PFSK-1 (cell line): ENCODE measurements at regions not wholly inside any gene's neighbourhood (a gene's known extent, or its start where the extent isn't known, plus 50 kb on each side); places are given as distances from the start of the nearest gene placed in this dataset.

ENCODE experiments used
- FOXP2 ChIP-seq: optimal IDR thresholded peaks from 2 replicates; pipeline ENCODE3; 2011; ENCODE audit warnings: borderline replicate concordance, control low read depth, inconsistent platforms; ENCODE audit not compliant: insufficient read depth; ENCODE audit errors: extremely low read length, extremely low read depth
- POLR2AphosphoS5 ChIP-seq: IDR thresholded peaks from 2 replicates; pipeline ENCODE4 v1.6.1; 2012; ENCODE audit warnings: low read depth, mild to moderate bottlenecking, control low read depth, low read length, moderate library complexity
- SIN3A ChIP-seq: IDR thresholded peaks from 2 replicates; pipeline ENCODE4 v1.6.1; 2012; ENCODE audit warnings: mild to moderate bottlenecking, low read length, moderate library complexity, borderline replicate concordance; ENCODE audit not compliant: insufficient read depth
- TAF1 ChIP-seq: IDR thresholded peaks from 2 replicates; pipeline ENCODE4 v1.6.1; 2012; ENCODE audit warnings: low read length, control low read depth, borderline replicate concordance; ENCODE audit not compliant: insufficient read depth
- TF ChIP-seq, protein P1 (sequence below), 2 experiments: IDR thresholded peaks; 2 replicates each; pipeline versions ENCODE4 v1.6.1 to v1.8.0; 2011 to 2012; ENCODE audit warnings: low read depth in 2 of 2, low read length in 2 of 2, control low read depth in 1 of 2, inconsistent platforms in 1 of 2, mild to moderate bottlenecking in 1 of 2, moderate library complexity in 1 of 2; ENCODE audit not compliant: insufficient read depth in 1 of 2

DNA sequence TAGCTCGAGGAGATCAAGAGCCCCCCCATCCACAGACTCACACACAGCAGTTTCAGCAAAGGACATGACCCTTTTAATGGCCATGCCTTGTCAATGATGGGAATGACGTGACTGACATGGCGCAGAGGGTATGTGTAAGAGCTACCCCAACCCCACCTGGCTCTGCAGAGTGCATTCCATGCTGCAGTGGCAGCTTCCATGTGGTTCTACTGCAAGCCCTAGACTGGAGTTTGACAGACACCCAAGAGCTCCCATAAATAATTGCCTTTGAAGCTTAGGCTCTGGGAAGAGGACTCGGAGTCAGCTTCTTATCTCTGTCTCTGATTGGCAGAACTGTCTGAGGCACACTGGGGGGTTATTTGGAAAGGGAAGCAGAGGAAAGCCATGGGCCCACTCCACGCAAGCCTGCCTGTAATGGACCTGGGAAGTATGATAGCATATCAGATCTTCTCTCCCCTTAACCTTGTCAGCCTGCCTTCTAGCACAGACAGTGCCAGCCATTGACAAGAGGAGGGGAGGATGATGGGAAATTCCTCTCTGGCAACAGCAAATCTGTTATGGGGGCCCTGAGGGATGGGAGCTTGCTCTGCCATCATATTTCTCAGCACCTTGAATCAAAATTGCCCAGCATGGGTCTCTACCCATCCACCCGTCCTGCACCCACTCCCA, 478.5 kb upstream of the PODXL start:
- no peak for TF ChIP-seq TAF1
- no peak for TF ChIP-seq SIN3A
- TF ChIP-seq POLR2AphosphoS5 = no peak
- TF ChIP-seq, protein P1, sequence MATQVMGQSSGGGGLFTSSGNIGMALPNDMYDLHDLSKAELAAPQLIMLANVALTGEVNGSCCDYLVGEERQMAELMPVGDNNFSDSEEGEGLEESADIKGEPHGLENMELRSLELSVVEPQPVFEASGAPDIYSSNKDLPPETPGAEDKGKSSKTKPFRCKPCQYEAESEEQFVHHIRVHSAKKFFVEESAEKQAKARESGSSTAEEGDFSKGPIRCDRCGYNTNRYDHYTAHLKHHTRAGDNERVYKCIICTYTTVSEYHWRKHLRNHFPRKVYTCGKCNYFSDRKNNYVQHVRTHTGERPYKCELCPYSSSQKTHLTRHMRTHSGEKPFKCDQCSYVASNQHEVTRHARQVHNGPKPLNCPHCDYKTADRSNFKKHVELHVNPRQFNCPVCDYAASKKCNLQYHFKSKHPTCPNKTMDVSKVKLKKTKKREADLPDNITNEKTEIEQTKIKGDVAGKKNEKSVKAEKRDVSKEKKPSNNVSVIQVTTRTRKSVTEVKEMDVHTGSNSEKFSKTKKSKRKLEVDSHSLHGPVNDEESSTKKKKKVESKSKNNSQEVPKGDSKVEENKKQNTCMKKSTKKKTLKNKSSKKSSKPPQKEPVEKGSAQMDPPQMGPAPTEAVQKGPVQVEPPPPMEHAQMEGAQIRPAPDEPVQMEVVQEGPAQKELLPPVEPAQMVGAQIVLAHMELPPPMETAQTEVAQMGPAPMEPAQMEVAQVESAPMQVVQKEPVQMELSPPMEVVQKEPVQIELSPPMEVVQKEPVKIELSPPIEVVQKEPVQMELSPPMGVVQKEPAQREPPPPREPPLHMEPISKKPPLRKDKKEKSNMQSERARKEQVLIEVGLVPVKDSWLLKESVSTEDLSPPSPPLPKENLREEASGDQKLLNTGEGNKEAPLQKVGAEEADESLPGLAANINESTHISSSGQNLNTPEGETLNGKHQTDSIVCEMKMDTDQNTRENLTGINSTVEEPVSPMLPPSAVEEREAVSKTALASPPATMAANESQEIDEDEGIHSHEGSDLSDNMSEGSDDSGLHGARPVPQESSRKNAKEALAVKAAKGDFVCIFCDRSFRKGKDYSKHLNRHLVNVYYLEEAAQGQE (IDR thresholded peaks at IDR 0.05; ENCODE audit: insufficient read depth in 1 of 2, low read depth in 2 of 2, low read length in 2 of 2) = no peak
- no peak for TF ChIP-seq FOXP2

DNA sequence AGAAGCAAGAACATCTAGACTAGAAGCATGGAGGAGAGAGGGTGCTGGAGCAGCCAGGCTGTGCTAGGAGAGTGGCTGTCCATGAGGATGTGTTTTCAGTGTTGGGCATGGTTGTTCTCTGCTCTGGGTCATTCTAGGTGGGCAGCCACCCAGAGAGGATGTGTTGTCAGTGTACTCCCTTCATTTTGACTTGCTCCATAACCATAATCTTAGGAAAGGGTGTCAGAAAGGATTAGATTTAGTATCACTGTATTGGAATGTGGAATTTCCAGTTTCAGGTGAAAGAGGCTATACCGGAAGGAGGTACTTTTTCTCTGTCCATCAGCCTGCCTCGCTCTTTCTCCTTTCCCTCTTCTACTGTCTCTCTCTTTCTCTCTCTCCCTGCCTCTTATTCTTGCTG, 474.5 kb upstream of the PODXL start:
- TF ChIP-seq SIN3A = no peak
- no peak for TF ChIP-seq POLR2AphosphoS5
- TF ChIP-seq, protein P1 (IDR thresholded peaks at IDR 0.05; ENCODE audit: insufficient read depth in 1 of 2, low read depth in 2 of 2, low read length in 2 of 2) = no peak

DNA sequence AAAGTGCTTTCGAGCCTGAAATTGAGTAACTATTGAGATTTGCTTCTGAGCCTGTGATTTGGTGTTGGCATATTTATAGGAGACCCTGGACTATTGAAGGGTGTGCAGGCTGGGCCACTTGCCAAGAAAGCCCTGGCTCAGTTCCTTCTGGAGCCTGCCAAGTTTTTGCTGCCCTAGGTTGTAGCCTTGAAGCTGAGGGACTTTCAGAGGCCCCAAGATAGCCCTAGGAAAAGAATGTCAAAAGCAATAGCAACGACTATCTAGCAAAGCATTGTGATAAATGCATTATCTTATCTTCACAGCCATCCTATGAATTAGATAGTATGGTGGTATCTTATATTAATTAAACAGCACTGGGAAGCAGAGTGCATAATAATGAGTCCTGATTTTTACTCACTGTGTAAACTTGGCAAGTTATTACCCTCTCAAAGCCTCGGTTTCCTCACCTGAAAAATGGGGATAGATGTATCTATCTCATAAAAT, 473.7 kb upstream of the PODXL start:
- no peak for TF ChIP-seq SIN3A
- no peak for TF ChIP-seq POLR2AphosphoS5
- TF ChIP-seq, protein P1 (IDR thresholded peaks at IDR 0.05; ENCODE audit: insufficient read depth in 1 of 2, low read depth in 2 of 2, low read length in 2 of 2) = no peak
- TF ChIP-seq TAF1 = no peak
- no peak for TF ChIP-seq FOXP2

DNA sequence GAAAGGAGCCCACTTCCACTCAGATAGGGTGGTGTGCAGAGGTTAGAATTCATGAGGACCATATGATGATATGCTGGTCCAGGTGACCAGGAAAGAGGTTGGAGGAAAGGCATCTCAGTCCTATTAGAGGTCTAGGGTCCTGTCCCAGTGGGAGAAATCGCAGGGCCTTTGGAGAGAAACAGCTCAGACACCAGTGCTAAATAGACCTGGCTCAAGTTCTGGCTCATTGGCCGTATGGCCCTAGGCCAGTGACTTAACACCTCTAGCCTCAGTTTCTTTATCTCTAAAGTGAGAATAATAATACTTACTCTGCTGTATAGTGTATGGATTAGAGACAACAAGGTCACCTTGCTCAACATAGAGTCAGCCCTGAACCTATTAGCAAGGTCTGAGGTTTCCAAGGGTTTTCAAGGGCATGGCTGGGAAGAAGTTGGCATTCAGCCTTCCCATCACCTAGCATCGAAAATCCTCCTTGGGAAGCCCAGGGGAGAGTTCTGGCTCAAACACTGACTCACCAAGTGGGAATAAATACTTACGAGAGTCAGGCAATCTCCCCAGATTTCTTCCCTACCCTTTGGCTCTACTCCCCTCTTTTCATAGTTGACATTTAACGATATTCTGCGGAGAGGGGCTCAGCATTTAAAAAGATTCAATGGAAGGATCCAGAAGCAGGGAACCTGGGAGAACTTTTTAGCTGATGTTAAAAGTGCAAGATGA, 473.1 kb upstream of the PODXL start:
- TF ChIP-seq TAF1 (no peak), SIN3A (no peak), FOXP2 (no peak), POLR2AphosphoS5 (no peak)
- TF ChIP-seq, protein P1 (IDR thresholded peaks at IDR 0.05; ENCODE audit: insufficient read depth in 1 of 2, low read depth in 2 of 2, low read length in 2 of 2) = no peak
